ENCODE measurements at regions not wholly inside any gene's neighbourhood (a gene's known extent, or its start where the extent isn't known, plus 50 kb on each side); places are given as distances from the start of the nearest gene placed in this dataset.
"Not testable (repeated sequence)": the region's sequence is repeated elsewhere in the genome, so short reads cannot be mapped to it uniquely, and the experiment has no call there.

GRCh38 chr1:224041032-224041431, 72.9 kb upstream of the FBXO28 start:
- no peak overlapping the region for H3K27ac ChIP-seq (ENCODE audit: low read depth, low read length)
- CTCF ChIA-PET (ENCODE audit: partially characterized antibody): no interaction called here
- H3K9me3 ChIP-seq (ENCODE audit: control insufficient read depth in 1 of 2, low read length in 2 of 2): no peaks in the 10 kb centered on the region
- intact Hi-C loops (cut with micrococcal nuclease): no loop called here
- H3K4me1 ChIP-seq (ENCODE audit: insufficient read depth, low read length): no peaks in the 10 kb centered on the region
- Mint-ChIP-seq H3K9me3 (peaks cover 0 to 2% (median 0%) of the 10 kb centered on the region in 8 donors), H3K27ac (no peak overlapping the region), H3K4me3 (no peak overlapping the region), H3K4me1 (no peaks in the 10 kb centered on the region), H3K27me3 (peaks cover 12 to 21% of the 10 kb centered on the region in 2 donors), H3K36me3 (no peaks in the 10 kb centered on the region)
- no peak overlapping the region for H3K4me3 ChIP-seq (ENCODE audit: low read length in 2 of 2)
- DNase-seq: no peak
- no peaks in the 10 kb centered on the region for H3K27me3 ChIP-seq (ENCODE audit: insufficient read depth, low read length)
- no peaks in the 10 kb centered on the region for H3K36me3 ChIP-seq (ENCODE audit: insufficient read depth, low read length)
- POLR2A ChIA-PET (ENCODE audit: partially characterized antibody): no interaction called here

GRCh38 chr1:224040423-224040822, 73.5 kb upstream of the FBXO28 start:
- H3K4me3 ChIP-seq (ENCODE audit: low read length in 2 of 2); H3K9me3 ChIP-seq (ENCODE audit: control insufficient read depth in 1 of 2, low read length in 2 of 2); H3K36me3 ChIP-seq (ENCODE audit: insufficient read depth, low read length); H3K27me3 ChIP-seq (ENCODE audit: insufficient read depth, low read length); H3K4me1 ChIP-seq (ENCODE audit: insufficient read depth, low read length); H3K27ac ChIP-seq (ENCODE audit: low read depth, low read length); DNase-seq; H3K4me1 Mint-ChIP-seq; CTCF ChIA-PET (ENCODE audit: partially characterized antibody); intact Hi-C loops (cut with micrococcal nuclease); H3K9me3 Mint-ChIP-seq; H3K27ac Mint-ChIP-seq; H3K4me3 Mint-ChIP-seq; POLR2A ChIA-PET (ENCODE audit: partially characterized antibody); H3K36me3 Mint-ChIP-seq: not testable (repeated sequence)
- H3K27me3 Mint-ChIP-seq: peaks cover 12 to 21% of the 10 kb centered on the region in 2 donors

- H3K4me3 ChIP-seq (ENCODE audit: low read length in 2 of 2); H3K9me3 Mint-ChIP-seq; H3K4me1 Mint-ChIP-seq; H3K27ac ChIP-seq (ENCODE audit: low read depth, low read length); H3K27me3 ChIP-seq (ENCODE audit: insufficient read depth, low read length); H3K36me3 Mint-ChIP-seq; H3K4me1 ChIP-seq (ENCODE audit: insufficient read depth, low read length); H3K27ac Mint-ChIP-seq; H3K36me3 ChIP-seq (ENCODE audit: insufficient read depth, low read length); POLR2A ChIA-PET (ENCODE audit: partially characterized antibody); H3K9me3 ChIP-seq (ENCODE audit: control insufficient read depth in 1 of 2, low read length in 2 of 2); H3K4me3 Mint-ChIP-seq; intact Hi-C loops (cut with micrococcal nuclease); DNase-seq; CTCF ChIA-PET (ENCODE audit: partially characterized antibody): not testable (repeated sequence)
- H3K27me3 Mint-ChIP-seq: peaks cover 12 to 21% of the 10 kb centered on the region in 2 donors
Observed at GRCh38 chr1:224040006-224040405, 73.9 kb upstream of the FBXO28 start.

GRCh38 chr1:224038832-224039231, 75.1 kb upstream of the FBXO28 start:
- H3K9me3 ChIP-seq (ENCODE audit: control insufficient read depth in 1 of 2, low read length in 2 of 2); H3K9me3 Mint-ChIP-seq; H3K4me1 Mint-ChIP-seq; POLR2A ChIA-PET (ENCODE audit: partially characterized antibody); DNase-seq; H3K36me3 ChIP-seq (ENCODE audit: insufficient read depth, low read length); H3K4me1 ChIP-seq (ENCODE audit: insufficient read depth, low read length); H3K4me3 ChIP-seq (ENCODE audit: low read length in 2 of 2); H3K4me3 Mint-ChIP-seq; H3K27ac Mint-ChIP-seq; CTCF ChIA-PET (ENCODE audit: partially characterized antibody); H3K36me3 Mint-ChIP-seq; H3K27me3 ChIP-seq (ENCODE audit: insufficient read depth, low read length); intact Hi-C loops (cut with micrococcal nuclease); H3K27ac ChIP-seq (ENCODE audit: low read depth, low read length): not testable (repeated sequence)
- peaks cover 7 to 17% of the 10 kb centered on the region in 2 donors for H3K27me3 Mint-ChIP-seq

GRCh38 chr1:224037362-224037761, 76.5 kb upstream of the FBXO28 start:
- POLR2A ChIA-PET (ENCODE audit: partially characterized antibody); H3K4me1 ChIP-seq (ENCODE audit: insufficient read depth, low read length); H3K27ac Mint-ChIP-seq; H3K9me3 Mint-ChIP-seq; H3K27me3 ChIP-seq (ENCODE audit: insufficient read depth, low read length); CTCF ChIA-PET (ENCODE audit: partially characterized antibody); H3K4me3 Mint-ChIP-seq; H3K27ac ChIP-seq (ENCODE audit: low read depth, low read length); H3K36me3 ChIP-seq (ENCODE audit: insufficient read depth, low read length); H3K4me3 ChIP-seq (ENCODE audit: low read length in 2 of 2); H3K9me3 ChIP-seq (ENCODE audit: control insufficient read depth in 1 of 2, low read length in 2 of 2); H3K4me1 Mint-ChIP-seq; DNase-seq; H3K36me3 Mint-ChIP-seq; intact Hi-C loops (cut with micrococcal nuclease): not testable (repeated sequence)
- peaks cover 5 to 13% of the 10 kb centered on the region in 2 donors for H3K27me3 Mint-ChIP-seq

- DNase-seq; H3K4me1 ChIP-seq (ENCODE audit: insufficient read depth, low read length); H3K27me3 Mint-ChIP-seq; H3K36me3 Mint-ChIP-seq; H3K4me3 Mint-ChIP-seq; H3K27ac Mint-ChIP-seq; H3K9me3 Mint-ChIP-seq; CTCF ChIA-PET (ENCODE audit: partially characterized antibody); intact Hi-C loops (cut with micrococcal nuclease); POLR2A ChIA-PET (ENCODE audit: partially characterized antibody); H3K4me3 ChIP-seq (ENCODE audit: low read length in 2 of 2); H3K27me3 ChIP-seq (ENCODE audit: insufficient read depth, low read length); H3K36me3 ChIP-seq (ENCODE audit: insufficient read depth, low read length); H3K4me1 Mint-ChIP-seq; H3K27ac ChIP-seq (ENCODE audit: low read depth, low read length); H3K9me3 ChIP-seq (ENCODE audit: control insufficient read depth in 1 of 2, low read length in 2 of 2): not testable (repeated sequence)
Observed at GRCh38 chr1:224032608-224033276, 81.2 kb upstream of the FBXO28 start.

GRCh38 chr1:224031986-224032385, 81.9 kb upstream of the FBXO28 start:
- H3K27me3 ChIP-seq (ENCODE audit: insufficient read depth, low read length); H3K36me3 ChIP-seq (ENCODE audit: insufficient read depth, low read length); intact Hi-C loops (cut with micrococcal nuclease); DNase-seq; H3K36me3 Mint-ChIP-seq; H3K4me1 ChIP-seq (ENCODE audit: insufficient read depth, low read length); H3K9me3 ChIP-seq (ENCODE audit: control insufficient read depth in 1 of 2, low read length in 2 of 2); H3K4me1 Mint-ChIP-seq; H3K27ac Mint-ChIP-seq; H3K27me3 Mint-ChIP-seq; CTCF ChIA-PET (ENCODE audit: partially characterized antibody); POLR2A ChIA-PET (ENCODE audit: partially characterized antibody); H3K9me3 Mint-ChIP-seq; H3K4me3 ChIP-seq (ENCODE audit: low read length in 2 of 2); H3K27ac ChIP-seq (ENCODE audit: low read depth, low read length); H3K4me3 Mint-ChIP-seq: not testable (repeated sequence)

- H3K27me3 Mint-ChIP-seq; DNase-seq; H3K36me3 Mint-ChIP-seq; H3K4me3 Mint-ChIP-seq; CTCF ChIA-PET (ENCODE audit: partially characterized antibody); intact Hi-C loops (cut with micrococcal nuclease); H3K4me1 Mint-ChIP-seq; H3K27ac Mint-ChIP-seq; H3K27me3 ChIP-seq (ENCODE audit: insufficient read depth, low read length); H3K27ac ChIP-seq (ENCODE audit: low read depth, low read length); H3K9me3 Mint-ChIP-seq; H3K4me1 ChIP-seq (ENCODE audit: insufficient read depth, low read length); POLR2A ChIA-PET (ENCODE audit: partially characterized antibody); H3K36me3 ChIP-seq (ENCODE audit: insufficient read depth, low read length); H3K9me3 ChIP-seq (ENCODE audit: control insufficient read depth in 1 of 2, low read length in 2 of 2); H3K4me3 ChIP-seq (ENCODE audit: low read length in 2 of 2): not testable (repeated sequence)
Observed at GRCh38 chr1:224030257-224030656, 83.7 kb upstream of the FBXO28 start.

Data from CD4-positive, alpha-beta memory T cell (primary cell).